Epithelial cell of prostate (primary cell): ENCODE measurements at regions not wholly inside any gene's neighbourhood (a gene's known extent, or its start where the extent isn't known, plus 50 kb on each side); places are given as distances from the start of the nearest gene placed in this dataset.
A peak's percentile ranks its signal among the peaks of the same experiment; 100 is the strongest.
"Not testable (repeated sequence)": the region's sequence is repeated elsewhere in the genome, so short reads cannot be mapped to it uniquely, and the experiment has no call there.

Source experiments
- DNase-seq: peaks from one replicate; pipeline ENCODE4 v3.0.0-alpha.2; 2011; ENCODE audit warnings: low read depth, low spot score
- H3K27ac ChIP-seq: fragments of 450-650 bp; 2 replicates; pipeline ENCODE4 v1.5.1; 2017; ENCODE audit warnings: mild to moderate bottlenecking

GRCh38 chr5:53733853-53734252, 173.4 kb downstream of the NDUFS4 start:
- H3K27ac ChIP-seq = no peak overlapping the region
- no peak for DNase-seq

GRCh38 chr5:53738105-53738504, 177.7 kb downstream of the NDUFS4 start:
- no peak overlapping the region for H3K27ac ChIP-seq

GRCh38 chr5:53739111-53739510, 178.7 kb downstream of the NDUFS4 start:
- no peak overlapping the region for H3K27ac ChIP-seq
- no peak for DNase-seq

More at GRCh38 chr5:53738105-53738504, 177.7 kb downstream of the NDUFS4 start:
- DNase-seq = no peak

GRCh38 chr5:53749621-53750020, 189.2 kb downstream of the NDUFS4 start:
- no peak for DNase-seq
- H3K27ac ChIP-seq = no peak overlapping the region

GRCh38 chr5:53752282-53752681, 191.8 kb downstream of the NDUFS4 start:
- DNase-seq, H3K27ac ChIP-seq: not testable (repeated sequence)

GRCh38 chr5:53766673-53767072, 206.2 kb downstream of the NDUFS4 start:
- no peak for DNase-seq
- no peak overlapping the region for H3K27ac ChIP-seq

- H3K27ac ChIP-seq = no peak overlapping the region
- no peak for DNase-seq
Measured at GRCh38 chr5:53777864-53778618, 217.6 kb downstream of the NDUFS4 start.

GRCh38 chr5:53779541-53779981, 219.1 kb downstream of the NDUFS4 start:
- no peak for DNase-seq
- peak overlapping the region; percentile 29 for H3K27ac ChIP-seq

GRCh38 chr5:53782620-53783019, 222.2 kb downstream of the NDUFS4 start:
- no peak for DNase-seq
- H3K27ac ChIP-seq = no peak overlapping the region

GRCh38 chr5:53783624-53784228, 223.3 kb downstream of the NDUFS4 start:
- H3K27ac ChIP-seq = no peak overlapping the region
- DNase-seq = no peak

- DNase-seq = no peak
Measured at GRCh38 chr5:53784596-53784995, 224.2 kb downstream of the NDUFS4 start.

GRCh38 chr5:53785924-53786323, 225.5 kb downstream of the NDUFS4 start:
- H3K27ac ChIP-seq = no peak overlapping the region
- DNase-seq = no peak

More at GRCh38 chr5:53784596-53784995, 224.2 kb downstream of the NDUFS4 start:
- no peak overlapping the region for H3K27ac ChIP-seq

- H3K27ac ChIP-seq = no peak overlapping the region
Measured at GRCh38 chr5:53790026-53790425, 229.6 kb downstream of the NDUFS4 start.

GRCh38 chr5:53792338-53792737, 231.9 kb downstream of the NDUFS4 start:
- DNase-seq = no peak
- H3K27ac ChIP-seq = no peak overlapping the region

More at GRCh38 chr5:53790026-53790425, 229.6 kb downstream of the NDUFS4 start:
- DNase-seq = no peak

- not testable (repeated sequence) for DNase-seq, H3K27ac ChIP-seq
Measured at GRCh38 chr5:53799644-53800043, 239.2 kb downstream of the NDUFS4 start.

- H3K27ac ChIP-seq, DNase-seq: not testable (repeated sequence)
Measured at GRCh38 chr5:53808392-53808791, 248.0 kb downstream of the NDUFS4 start.

GRCh38 chr5:53814819-53815218, 254.4 kb downstream of the NDUFS4 start:
- H3K27ac ChIP-seq = no peak overlapping the region
- no peak for DNase-seq

- no peak for DNase-seq
- no peak overlapping the region for H3K27ac ChIP-seq
Measured at GRCh38 chr5:53815471-53815870, 255.0 kb downstream of the NDUFS4 start.

GRCh38 chr5:53817183-53817582, 256.7 kb downstream of the NDUFS4 start:
- DNase-seq = no peak
- no peak overlapping the region for H3K27ac ChIP-seq

- H3K27ac ChIP-seq = no peak overlapping the region
- DNase-seq = no peak
Measured at GRCh38 chr5:53819482-53819881, 259.0 kb downstream of the NDUFS4 start.

GRCh38 chr5:53820119-53820801, 259.8 kb downstream of the NDUFS4 start:
- H3K27ac ChIP-seq = no peak overlapping the region
- no peak for DNase-seq
